ENCODE measurements at regions not wholly inside any gene's neighbourhood (a gene's known extent, or its start where the extent isn't known, plus 50 kb on each side); places are given as distances from the start of the nearest gene placed in this dataset.

GRCh38 chr21:37994211-37994610, 78.0 kb upstream of the KCNJ6 start:
- H3K4me3 Mint-ChIP-seq (ENCODE audit: unreplicated experiment), result no peak overlapping the region
- DNase-seq (ENCODE audit: unreplicated experiment), result no peak

GRCh38 chr21:38012672-38013071, 96.4 kb upstream of the KCNJ6 start:
- no TSS peak for BruUV-seq (replicated peaks)
- Mint-ChIP-seq H3K4me3 (ENCODE audit: unreplicated experiment) (no peak overlapping the region), H3K4me1 (ENCODE audit: insufficient read depth, unreplicated experiment) (no peaks in the 10 kb centered on the region), H3K27me3 (ENCODE audit: insufficient read depth, unreplicated experiment) (peaks cover 30% of the 10 kb centered on the region), H3K36me3 (ENCODE audit: insufficient read depth, unreplicated experiment) (no peaks in the 10 kb centered on the region), H3K9me3 (ENCODE audit: unreplicated experiment) (no peaks in the 10 kb centered on the region), H3K27ac (ENCODE audit: low read depth, unreplicated experiment) (no peak overlapping the region)
- no peak for TF ChIP-seq CTCF (IDR thresholded peaks at IDR 0.05; ENCODE audit: unreplicated experiment)
- intact Hi-C loops (cut with micrococcal nuclease), result no loop called here
- POLR2A ChIA-PET, result no interaction called here
- DNase-seq (ENCODE audit: unreplicated experiment), result no peak
- CTCF ChIA-PET, result interaction anchor here (0.6 kb wide), 1 partner anchor 340 kb away, joined by 3 read pairs; no protein-coding TSS in a partner anchor

More at GRCh38 chr21:37994211-37994610, 78.0 kb upstream of the KCNJ6 start:
- Mint-ChIP-seq H3K27me3 (ENCODE audit: insufficient read depth, unreplicated experiment) (peaks cover 22% of the 10 kb centered on the region), H3K36me3 (ENCODE audit: insufficient read depth, unreplicated experiment) (no peaks in the 10 kb centered on the region), H3K9me3 (ENCODE audit: unreplicated experiment) (no peaks in the 10 kb centered on the region), H3K4me1 (ENCODE audit: insufficient read depth, unreplicated experiment) (no peaks in the 10 kb centered on the region), H3K27ac (ENCODE audit: low read depth, unreplicated experiment) (no peak overlapping the region)
- ChIA-PET CTCF (no interaction called here), POLR2A (interaction anchor here (1.4 kb wide), 1 partner anchor 11 kb away, joined by 3 read pairs; no protein-coding TSS in a partner anchor)
- BruUV-seq (replicated peaks), result no TSS peak
- intact Hi-C loops (cut with micrococcal nuclease), result no loop called here
- TF ChIP-seq CTCF (IDR thresholded peaks at IDR 0.05; ENCODE audit: unreplicated experiment), result no peak

- no TSS peak for BruUV-seq (replicated peaks)
- Mint-ChIP-seq H3K4me3 (ENCODE audit: unreplicated experiment) (no peak overlapping the region), H3K27me3 (ENCODE audit: insufficient read depth, unreplicated experiment) (peaks cover 21% of the 10 kb centered on the region), H3K27ac (ENCODE audit: low read depth, unreplicated experiment) (no peak overlapping the region), H3K4me1 (ENCODE audit: insufficient read depth, unreplicated experiment) (no peaks in the 10 kb centered on the region), H3K9me3 (ENCODE audit: unreplicated experiment) (no peaks in the 10 kb centered on the region), H3K36me3 (ENCODE audit: insufficient read depth, unreplicated experiment) (no peaks in the 10 kb centered on the region)
- ChIA-PET CTCF (no interaction called here), POLR2A (no interaction called here)
- TF ChIP-seq CTCF (IDR thresholded peaks at IDR 0.05; ENCODE audit: unreplicated experiment), result no peak
- DNase-seq (ENCODE audit: unreplicated experiment), result no peak
- intact Hi-C loops (cut with micrococcal nuclease), result no loop called here
Observed at GRCh38 chr21:38013741-38014140, 97.5 kb upstream of the KCNJ6 start.

- H3K27me3 Mint-ChIP-seq (ENCODE audit: insufficient read depth, unreplicated experiment), result peaks cover 15% of the 10 kb centered on the region
- no peak overlapping the region for H3K4me3 Mint-ChIP-seq (ENCODE audit: unreplicated experiment)
- ChIA-PET CTCF (no interaction called here), POLR2A (no interaction called here)
- no peak for DNase-seq (ENCODE audit: unreplicated experiment)
- no TSS peak for BruUV-seq (replicated peaks)
- H3K4me1 Mint-ChIP-seq (ENCODE audit: insufficient read depth, unreplicated experiment), result no peaks in the 10 kb centered on the region
- TF ChIP-seq CTCF (IDR thresholded peaks at IDR 0.05; ENCODE audit: unreplicated experiment), result no peak
- no peaks in the 10 kb centered on the region for H3K36me3 Mint-ChIP-seq (ENCODE audit: insufficient read depth, unreplicated experiment)
- H3K27ac Mint-ChIP-seq (ENCODE audit: low read depth, unreplicated experiment), result no peak overlapping the region
- intact Hi-C loops (cut with micrococcal nuclease), result no loop called here
- no peaks in the 10 kb centered on the region for H3K9me3 Mint-ChIP-seq (ENCODE audit: unreplicated experiment)
Observed at GRCh38 chr21:38014298-38014697, 98.0 kb upstream of the KCNJ6 start.
